ENCODE measurements at regions not wholly inside any gene's neighbourhood (a gene's known extent, or its start where the extent isn't known, plus 50 kb on each side); places are given as distances from the start of the nearest gene placed in this dataset.
"Not testable (repeated sequence)": the region's sequence is repeated elsewhere in the genome, so short reads cannot be mapped to it uniquely, and the experiment has no call there.

DNA sequence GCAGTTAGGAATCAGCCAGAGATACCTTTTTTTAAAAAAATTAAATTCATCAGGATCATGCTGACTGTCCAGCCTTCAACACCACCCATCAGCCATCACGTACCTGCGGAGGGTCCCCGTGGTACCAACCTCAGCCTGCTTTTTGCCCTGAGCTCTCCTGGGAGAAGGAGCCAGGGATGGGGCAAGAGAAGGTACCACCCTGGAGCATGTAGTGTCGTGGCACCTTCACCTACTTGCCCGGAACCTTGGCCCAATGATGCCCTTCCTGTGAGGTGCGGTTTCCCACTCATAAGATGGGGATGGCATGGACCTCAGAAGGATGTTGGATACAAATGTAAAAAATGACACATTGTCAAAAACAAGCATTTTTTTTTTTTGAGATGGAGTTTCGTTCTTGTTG lies 88.4 kb upstream of the C1orf174 start:
- H3K27ac ChIP-seq: no peak overlapping the region
- no peak overlapping the region for H3K4me3 ChIP-seq

DNA sequence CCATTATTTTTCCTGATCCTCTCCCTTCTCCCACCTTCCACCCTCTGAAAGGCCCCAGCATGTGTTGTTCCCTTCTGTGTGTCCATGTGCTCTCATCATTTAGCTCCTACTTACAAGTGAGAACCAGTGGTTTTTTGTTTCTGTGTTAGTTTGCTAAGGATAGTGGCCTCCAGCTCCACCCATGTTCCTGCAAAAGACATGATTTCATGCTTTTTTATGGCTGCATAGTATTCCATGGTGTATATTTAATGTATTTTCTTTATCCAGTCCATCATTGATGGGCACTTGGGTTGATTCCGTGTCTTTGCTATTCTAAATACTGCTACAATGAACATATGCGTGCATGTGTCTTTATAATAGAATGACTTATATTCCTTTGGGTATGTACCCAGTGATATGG lies 89.4 kb upstream of the C1orf174 start:
- Histone ChIP-seq H3K27ac (no peak overlapping the region), H3K4me3 (no peak overlapping the region)

DNA sequence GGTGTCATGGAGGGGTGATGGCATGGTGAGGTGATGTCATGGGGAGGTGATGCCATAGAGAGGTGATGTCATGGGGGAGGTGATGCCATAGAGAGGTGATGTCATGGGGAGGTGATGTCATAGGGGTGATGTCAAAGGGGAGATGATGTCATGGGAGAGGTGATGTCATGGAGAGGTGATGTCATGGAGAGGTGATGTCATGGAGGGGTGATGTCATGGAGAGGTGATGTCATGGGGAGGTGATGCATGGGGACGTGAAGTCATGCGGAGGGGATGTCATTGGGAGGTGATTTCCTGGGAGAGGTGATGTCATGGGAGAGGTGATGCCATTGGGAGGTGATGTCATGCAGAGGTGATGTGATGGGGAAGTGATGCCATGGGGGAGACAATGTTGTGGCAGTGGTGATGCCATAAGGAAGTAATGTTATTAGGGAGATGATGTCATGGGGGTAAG lies 92.1 kb upstream of the C1orf174 start:
- H3K27ac ChIP-seq: no peak overlapping the region
- no peak overlapping the region for H3K4me3 ChIP-seq

DNA sequence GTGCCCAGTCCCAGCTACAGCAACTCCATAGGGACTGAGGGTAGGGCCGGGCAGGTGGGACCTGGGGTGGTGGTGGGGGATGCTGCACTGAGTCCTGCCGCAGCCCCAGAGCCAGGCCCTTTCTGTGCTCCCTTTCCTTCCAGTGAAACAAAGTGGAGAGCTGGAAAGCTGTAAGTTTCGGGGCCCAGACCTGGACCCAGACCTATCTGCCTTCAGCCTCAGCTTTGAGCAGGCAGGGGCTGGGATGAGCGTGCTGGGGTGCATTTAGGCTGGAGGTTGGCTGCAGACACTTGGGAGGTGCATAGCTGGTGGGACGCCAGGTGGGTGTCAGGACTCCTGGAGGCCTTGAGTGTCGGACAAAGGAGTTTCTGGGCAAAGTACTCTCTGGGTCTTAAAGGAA lies 92.7 kb upstream of the C1orf174 start:
- Histone ChIP-seq H3K27ac (no peak overlapping the region), H3K4me3 (no peak overlapping the region)

DNA sequence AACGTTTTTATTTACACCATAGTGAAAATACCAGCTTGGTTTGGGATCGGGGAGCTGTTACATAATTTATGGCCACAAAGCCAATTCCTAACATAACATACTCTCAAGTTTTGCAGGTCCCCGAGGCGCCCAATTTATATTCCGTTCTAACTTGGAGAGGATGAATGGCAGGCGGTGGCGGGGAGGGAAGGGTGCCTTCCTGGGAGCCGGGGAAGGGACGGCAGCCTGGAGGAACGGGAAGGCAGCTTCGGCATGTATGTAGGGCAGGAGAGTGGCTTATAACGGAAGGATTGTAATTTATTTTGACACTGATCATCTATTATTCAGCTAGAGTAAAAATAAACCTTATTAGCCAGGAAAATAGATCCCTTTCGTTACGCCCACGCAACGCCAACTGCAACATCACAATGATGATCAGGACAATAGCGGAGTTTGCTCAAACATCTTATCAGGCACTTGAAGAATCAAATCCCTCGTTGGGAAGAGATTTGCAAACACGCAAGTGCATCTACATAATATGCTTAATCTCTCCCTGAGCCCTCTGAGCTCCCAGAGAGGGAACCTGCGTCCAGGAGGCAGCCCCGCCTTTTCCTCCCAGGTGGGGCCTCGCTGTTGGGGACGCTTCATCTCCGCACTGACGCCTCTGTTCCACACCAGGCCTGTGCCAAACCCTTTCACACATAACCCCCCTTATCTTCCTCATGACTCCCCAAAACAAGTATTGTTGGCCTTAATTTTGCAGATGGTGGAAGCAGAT lies 93.7 kb upstream of the C1orf174 start:
- H3K4me3 ChIP-seq: no peak overlapping the region

DNA sequence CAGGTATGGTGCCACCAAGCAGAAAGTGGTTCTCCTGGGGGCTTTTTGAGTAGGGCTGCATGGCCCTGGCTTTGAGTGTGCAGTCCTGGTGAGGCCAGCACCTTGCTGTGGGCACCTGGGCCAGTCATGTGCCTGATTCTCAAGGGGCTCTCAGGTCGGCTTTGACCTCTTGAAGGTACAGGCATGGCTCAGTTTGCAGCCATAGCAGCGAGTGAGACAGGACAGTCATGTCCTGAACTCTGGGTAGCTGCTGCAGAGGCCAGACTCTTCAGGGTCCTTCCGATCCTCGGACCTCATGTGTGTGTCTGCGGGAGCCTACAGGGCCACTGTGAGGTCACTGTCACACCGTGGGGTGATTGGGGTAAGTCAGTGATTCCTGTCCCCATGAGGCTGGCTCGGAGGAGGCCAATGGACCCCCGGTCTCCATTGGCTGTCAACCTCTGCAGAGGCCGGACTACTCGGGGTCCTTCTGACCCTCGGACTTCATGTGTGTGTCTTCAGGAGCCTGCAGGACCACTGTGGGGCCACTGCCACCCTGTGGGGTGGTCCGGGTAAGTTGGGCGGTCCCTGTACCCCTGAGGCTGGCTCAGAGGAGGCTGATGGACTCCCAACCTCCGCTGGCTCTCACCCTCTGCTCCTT lies 95.2 kb upstream of the C1orf174 start:
- Histone ChIP-seq H3K27ac (no peak overlapping the region), H3K4me3 (no peak overlapping the region)

More for the DNA sequence above, 93.7 kb upstream of the C1orf174 start:
- no peak overlapping the region for H3K27ac ChIP-seq

DNA sequence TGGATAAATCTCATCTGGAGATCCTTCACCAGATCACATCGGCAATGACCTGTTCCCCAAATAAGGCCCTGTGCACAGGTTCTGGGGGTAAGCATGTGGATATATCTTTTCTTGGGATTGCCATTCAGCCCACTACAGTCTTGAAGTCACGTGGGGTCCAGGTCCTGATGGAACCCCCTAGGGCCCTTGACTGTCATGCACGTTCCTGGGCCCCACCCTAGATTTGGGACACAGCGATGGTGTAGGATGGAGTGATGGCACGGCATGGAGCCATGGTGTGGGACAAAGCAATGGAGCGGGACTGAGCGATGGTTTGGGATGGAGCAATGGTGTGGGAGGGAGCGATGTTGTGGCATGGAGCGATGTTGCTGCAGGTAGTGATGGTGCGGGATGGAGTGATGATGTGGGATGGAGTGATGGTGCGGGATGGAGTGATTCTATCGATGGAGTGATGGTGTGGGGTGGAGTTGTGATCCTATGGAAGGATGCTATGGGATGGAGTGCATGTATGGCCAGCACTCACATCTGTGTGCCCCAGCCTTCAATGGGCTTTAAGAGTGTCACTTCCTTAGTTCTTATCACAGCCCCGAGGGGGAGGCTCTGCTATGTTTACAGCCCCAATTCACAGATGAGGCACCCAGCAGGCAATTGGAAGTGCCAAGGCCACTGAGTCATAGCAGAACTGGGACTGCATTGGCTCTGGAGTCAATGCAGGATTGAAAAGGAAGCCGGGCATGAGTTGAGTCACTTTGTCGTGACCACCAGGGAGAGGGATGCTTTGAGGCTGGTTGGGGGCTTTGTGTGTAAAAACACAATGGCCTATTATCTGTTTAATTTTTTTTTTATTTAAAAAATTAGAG lies 97.0 kb upstream of the C1orf174 start:
- no peak overlapping the region for H3K27ac ChIP-seq
- no peak overlapping the region for H3K4me3 ChIP-seq

DNA sequence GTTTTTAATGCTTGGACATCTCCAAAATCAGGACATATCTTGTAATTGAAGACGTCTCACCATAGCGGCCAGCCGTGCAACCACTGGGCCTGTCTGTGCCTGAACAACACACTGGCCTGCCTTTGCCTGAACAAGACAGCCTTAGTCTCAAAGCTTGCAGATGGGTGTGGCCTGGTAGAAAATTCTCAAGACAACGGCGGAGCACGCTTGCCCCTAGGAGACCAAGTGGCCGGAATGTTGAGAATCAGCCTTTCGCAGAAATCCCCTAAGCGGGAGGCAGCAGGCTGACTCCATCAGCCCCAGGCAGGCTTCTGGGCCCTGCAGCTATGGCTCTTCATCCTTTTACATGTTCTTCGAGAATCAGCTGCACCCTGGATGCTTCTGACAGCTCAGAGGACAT lies 98.0 kb upstream of the C1orf174 start:
- no peak overlapping the region for H3K4me3 ChIP-seq
- no peak overlapping the region for H3K27ac ChIP-seq

DNA sequence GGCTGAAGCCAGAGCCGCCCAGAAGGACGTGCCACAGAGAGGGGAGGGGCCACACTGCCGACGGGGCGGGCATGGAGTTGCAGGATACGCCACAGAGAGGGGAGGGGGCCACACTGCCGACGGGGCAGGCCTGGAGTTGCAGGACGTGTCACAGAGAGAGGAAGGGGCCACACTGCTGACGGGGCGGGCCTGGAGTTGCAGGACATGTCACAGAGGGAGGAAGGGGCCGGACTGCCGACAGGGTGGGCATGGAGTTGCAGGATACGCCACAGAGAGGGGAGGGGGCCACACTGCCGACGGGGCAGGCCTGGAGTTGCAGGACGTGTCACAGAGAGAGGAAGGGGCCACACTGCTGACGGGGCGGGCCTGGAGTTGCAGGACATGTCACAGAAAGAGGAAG lies 99.4 kb upstream of the C1orf174 start:
- not testable (repeated sequence) for H3K27ac ChIP-seq, H3K4me3 ChIP-seq

DNA sequence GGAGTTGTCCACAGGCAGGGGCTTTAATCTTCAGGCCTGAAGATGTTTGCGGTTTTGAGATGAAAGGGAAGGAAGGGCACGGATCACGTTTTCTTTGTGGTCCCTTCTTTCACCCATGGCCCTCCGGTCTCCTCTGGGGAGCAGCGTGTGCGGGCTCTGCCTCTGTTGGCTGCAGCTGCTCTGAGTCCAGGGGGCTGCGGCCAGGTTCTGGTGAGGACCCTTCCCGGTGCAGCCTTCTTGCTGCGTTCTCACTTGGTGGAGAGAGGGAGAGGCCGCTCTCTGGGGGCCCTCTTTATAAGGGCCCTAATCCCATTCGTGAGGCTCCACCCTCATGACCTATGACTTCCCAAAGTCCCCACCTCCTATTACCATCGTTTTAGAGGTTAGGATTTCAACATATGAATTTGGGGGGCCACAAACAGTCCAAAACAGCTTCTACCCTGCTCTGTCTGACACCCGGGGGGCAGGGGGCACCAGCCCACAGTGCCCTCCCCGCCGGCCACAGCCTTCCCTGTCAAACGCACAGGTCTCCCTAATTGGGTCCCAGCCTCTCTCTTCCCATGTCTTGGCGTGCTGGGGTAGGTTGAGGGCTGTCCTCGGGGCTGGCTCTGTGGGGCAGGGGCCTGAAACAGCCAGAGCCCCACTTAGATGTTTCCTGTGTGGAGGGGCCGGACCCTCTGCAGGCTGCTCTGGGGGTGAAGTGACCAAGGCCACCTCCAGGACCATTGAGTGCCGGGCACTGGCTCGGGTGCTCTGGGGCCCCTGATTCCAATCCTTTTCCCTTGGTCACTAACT lies 100.1 kb upstream of the C1orf174 start:
- no peak overlapping the region for H3K27ac ChIP-seq
- no peak overlapping the region for H3K4me3 ChIP-seq

DNA sequence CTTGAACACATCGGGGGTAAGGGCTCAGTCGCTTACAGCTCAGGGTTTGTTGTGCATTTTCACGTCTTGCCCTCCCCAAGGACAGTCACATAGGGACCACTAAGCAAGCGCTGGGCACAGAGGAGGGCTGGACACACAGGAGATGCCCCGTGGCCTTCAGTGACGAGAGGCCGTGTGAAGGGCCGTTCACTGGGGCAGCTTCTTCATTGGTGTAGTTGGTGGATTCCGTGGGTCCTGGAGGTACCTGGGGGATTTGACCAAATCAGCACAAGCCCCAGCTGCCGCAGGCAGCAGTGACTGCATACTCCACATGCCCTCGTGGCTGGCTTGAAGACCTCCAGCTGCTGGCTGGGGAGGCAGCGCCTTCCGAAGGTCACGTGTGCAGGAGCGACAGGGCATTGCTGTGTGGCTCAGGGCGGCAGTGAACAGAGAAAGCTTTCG lies 100.8 kb upstream of the C1orf174 start:
- H3K27ac ChIP-seq: no peak overlapping the region
- no peak overlapping the region for H3K4me3 ChIP-seq

DNA sequence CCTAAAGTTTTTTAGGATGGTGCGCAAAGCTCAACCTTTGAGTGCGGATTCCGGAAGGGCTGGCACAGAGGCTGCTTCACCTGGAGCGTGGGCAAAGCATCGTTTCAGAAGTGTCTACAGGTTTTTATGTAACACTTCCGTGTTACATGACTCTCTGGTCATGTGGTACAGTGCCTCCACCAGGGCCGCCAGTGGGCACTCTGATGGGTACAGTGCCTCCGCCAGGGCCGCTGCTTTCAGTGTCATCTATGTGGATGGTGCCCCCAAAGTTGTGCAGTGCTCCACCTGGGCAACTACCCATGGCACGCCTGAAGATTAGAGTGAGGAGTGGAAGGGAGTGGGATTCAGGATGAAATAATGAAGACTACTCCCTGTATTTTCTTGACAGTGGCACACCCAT lies 101.4 kb upstream of the C1orf174 start:
- Histone ChIP-seq H3K27ac (no peak overlapping the region), H3K4me3 (no peak overlapping the region)

DNA sequence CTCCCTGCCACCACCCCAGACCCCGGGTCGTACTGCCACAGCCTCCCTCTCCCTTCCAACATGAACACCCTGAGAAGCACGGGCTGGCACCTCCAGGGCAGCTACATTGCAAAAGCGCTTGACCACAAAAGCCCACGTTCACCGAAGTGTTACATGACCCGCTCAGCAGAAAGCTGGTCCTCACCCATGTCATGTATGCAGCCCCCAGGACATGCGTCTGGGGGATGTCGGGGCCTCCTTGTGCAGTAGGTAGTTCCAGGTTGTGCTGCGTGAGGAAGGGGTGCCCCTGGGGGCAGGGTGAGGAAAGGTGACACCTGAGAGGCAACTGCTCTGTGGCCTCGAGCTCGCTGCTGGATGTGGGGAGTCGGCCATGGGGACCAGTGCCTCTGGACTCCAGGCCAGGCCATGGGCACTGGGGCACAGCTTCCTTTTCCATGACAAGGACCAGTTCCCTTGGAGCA lies 102.0 kb upstream of the C1orf174 start:
- H3K4me3 ChIP-seq: no peak overlapping the region
- H3K27ac ChIP-seq: no peak overlapping the region

DNA sequence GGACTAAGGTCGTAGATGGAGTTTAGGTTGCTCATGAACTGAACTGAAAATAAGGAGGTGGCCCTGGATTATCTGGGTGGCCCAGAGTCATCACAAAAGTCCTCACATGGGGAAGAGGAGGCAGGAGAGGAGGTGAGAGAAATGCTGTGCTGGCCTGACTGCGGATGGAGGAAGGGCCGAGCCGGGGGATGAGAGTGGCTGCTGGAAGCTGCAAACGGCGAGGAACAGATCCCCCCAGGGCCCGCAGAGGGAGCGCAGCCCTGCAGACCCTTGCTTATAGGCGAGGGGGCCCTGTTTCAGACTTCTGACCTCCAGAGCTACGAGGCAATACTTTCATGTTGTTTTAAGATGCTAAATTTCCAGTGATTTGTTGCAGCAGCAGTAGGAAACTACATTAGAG lies 102.7 kb upstream of the C1orf174 start:
- Histone ChIP-seq H3K4me3 (no peak overlapping the region), H3K27ac (no peak overlapping the region)

DNA sequence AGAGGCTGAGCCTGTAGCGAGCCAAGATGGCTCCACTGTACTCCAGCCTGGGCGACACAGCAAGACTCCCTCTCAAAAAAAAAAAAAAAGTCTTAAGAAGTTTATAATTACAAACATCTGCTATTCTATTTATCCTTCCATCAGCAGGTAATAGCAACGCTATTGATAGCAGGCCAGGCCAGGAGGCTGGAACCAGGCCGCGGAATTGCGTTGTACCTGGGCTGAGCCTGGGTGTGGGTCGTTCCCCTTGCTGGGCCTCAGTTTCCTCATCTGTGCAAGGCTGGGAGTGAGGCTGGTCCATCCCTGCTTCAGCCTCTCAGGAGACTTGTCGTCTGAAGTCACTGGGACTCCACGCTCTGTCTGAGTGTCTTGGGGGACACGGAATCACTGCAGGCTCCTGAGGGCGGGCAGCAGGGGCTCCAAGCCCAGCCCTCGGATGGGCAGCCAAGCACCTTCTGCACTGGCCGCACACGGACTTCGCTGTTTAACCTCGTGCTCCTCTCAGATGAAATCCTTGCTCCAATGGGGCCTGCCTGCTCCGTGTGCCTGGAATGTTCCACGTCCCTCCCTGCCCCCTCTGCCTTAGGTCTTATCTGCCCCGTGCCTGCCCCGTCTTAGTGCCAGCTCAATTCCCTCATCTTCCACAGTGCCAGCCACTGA lies 103.9 kb upstream of the C1orf174 start:
- no peak overlapping the region for H3K4me3 ChIP-seq
- no peak overlapping the region for H3K27ac ChIP-seq

DNA sequence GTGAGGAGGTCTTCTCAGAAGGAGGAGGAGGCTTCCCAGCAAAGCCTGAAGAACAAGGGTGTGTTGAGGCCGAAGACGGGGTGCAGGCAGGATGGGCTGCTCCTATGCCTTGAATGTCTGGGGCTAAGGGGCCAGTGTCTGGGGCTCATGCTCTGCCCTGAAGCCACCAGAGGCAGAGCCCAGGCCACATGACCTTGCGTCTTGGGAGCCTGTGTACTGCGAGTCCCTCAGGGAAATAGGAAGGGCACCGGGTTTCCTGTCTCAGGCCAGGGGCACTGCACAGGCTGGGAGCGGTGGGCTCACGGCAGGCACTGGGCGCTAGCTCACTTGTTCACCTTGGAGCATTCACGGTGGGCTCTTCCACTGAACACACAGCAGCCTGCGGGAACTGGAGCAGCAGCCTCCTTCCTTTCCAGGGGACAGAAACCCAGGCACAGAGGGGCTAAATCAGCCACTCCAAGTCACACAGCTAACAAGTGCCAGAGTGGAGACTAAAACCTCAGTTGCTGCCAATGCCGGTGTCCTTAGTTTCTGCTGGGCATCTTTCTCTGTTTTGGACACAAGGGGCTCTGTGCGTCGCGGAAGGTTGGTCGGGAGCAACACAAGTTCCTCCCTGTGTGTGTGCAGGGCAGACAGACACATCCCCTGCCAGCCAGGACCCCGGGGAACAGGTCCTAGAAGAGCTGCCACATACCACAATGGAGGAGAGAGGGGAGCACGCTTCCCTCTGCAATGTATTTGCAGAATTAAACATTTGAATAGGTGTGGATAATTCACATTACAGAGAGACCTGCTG lies 104.8 kb upstream of the C1orf174 start:
- no peak overlapping the region for H3K4me3 ChIP-seq
- H3K27ac ChIP-seq: no peak overlapping the region

DNA sequence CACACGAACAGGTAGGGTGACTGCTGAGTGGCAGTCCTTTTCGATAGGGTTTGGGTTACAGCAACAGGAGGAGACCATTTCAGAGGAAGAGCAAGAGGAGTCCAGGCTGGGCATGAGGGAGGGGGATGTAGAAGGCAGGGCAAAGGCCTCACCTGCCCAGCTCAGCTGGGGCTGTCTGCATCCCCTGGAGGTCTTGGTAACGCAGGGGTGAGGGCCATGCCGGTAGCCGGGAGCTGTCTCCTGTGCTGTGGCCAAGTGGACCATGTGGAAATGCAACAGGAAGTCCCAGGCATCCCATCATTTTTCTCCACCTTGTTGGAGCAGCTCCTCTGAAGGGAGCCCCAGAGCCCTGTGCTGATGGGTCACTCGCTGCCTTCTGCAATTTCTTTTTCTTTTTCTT lies 105.4 kb upstream of the C1orf174 start:
- no peak overlapping the region for H3K27ac ChIP-seq
- H3K4me3 ChIP-seq: no peak overlapping the region

DNA sequence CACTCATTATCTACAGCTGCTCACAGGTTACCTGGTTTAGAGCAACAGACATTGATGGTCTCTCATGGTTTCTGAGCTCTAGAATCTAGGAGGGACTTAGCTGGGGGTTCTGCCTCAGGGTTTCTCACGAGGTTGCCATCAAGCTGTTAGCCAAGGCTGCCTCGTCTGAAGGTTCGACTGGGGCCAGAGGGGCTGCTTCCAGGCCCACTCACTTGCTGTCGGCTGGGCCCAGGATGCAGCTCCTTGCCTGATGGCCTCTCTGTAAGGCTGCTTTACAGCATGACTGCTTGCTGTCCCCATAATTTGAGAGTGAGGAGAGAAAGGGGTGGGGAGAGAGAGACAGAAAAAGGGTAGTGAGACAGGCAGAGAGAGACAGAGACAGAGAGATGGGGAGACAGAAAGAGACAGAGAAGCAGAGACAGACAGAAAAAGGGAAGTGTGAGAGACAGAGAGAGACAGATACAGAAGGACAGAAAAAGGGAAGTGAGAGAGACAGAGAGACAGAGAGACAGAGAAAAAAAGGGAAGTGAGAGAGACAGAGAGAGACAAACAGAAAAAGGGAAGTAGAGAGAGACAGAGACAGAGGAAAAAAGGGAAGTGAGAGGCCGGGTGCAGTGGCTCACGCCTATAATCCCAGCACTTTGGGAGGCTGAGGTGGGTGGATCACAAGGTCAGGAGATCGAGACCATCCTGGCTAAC lies 106.8 kb upstream of the C1orf174 start:
- H3K27ac ChIP-seq: no peak overlapping the region
- H3K4me3 ChIP-seq: no peak overlapping the region

Measured in skin epidermis (tissue), 12 donors.